ENCODE measurements at regions not wholly inside any gene's neighbourhood (a gene's known extent, or its start where the extent isn't known, plus 50 kb on each side); places are given as distances from the start of the nearest gene placed in this dataset.

GRCh38 chr9:115425601-115426000 is 307.6 kb upstream of the TNC start:
- no peak for TF ChIP-seq CTCF (IDR thresholded peaks at IDR 0.05; ENCODE audit: insufficient read depth, low read depth, low read length)
- no peak overlapping the region for H3K4me3 ChIP-seq (ENCODE audit: low read depth, low read length)
- no peak for DNase-seq (ENCODE audit: low read depth)
- no peaks in the 10 kb centered on the region for H3K36me3 ChIP-seq (ENCODE audit: control insufficient read depth, insufficient read depth, low read length)
- POLR2A ChIA-PET = interaction anchor here (0.7 kb wide), 1 partner anchor 13 kb away, joined by 5 read pairs; no protein-coding TSS in a partner anchor
- CTCF ChIA-PET = interaction anchor here (0.5 kb wide), 1 partner anchor 215 kb away, joined by 3 read pairs; no protein-coding TSS in a partner anchor
- no peaks in the 10 kb centered on the region for H3K27me3 ChIP-seq (ENCODE audit: control insufficient read depth, insufficient read depth, low read length)

DNA sequence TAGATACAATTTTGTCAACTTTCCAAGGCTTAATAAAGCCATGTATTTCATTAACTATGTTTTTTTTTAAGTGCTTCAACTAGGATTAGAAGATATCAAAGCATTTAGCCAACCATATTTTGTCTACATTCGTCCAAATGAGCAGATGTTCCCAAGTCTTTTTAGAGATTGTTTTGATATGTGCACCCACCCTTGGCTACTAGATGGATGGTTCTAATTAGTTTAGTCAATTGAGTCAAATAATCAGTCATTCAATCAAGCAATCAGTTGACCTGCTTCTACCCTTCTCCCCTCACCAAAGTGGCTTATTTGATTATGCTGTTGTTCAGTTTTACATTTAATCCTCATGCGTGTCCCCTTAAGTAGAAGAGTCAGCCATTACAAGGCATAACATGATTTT is 319.5 kb upstream of the TNC start:
- H3K4me3 ChIP-seq (ENCODE audit: low read depth, low read length) = no peak overlapping the region
- no peaks in the 10 kb centered on the region for H3K27me3 ChIP-seq (ENCODE audit: control insufficient read depth, insufficient read depth, low read length)
- no peak for DNase-seq (ENCODE audit: low read depth)
- ChIA-PET CTCF (no interaction called here), POLR2A (no interaction called here)
- TF ChIP-seq CTCF (IDR thresholded peaks at IDR 0.05; ENCODE audit: insufficient read depth, low read depth, low read length) = no peak
- H3K36me3 ChIP-seq (ENCODE audit: control insufficient read depth, insufficient read depth, low read length) = no peaks in the 10 kb centered on the region

DNA sequence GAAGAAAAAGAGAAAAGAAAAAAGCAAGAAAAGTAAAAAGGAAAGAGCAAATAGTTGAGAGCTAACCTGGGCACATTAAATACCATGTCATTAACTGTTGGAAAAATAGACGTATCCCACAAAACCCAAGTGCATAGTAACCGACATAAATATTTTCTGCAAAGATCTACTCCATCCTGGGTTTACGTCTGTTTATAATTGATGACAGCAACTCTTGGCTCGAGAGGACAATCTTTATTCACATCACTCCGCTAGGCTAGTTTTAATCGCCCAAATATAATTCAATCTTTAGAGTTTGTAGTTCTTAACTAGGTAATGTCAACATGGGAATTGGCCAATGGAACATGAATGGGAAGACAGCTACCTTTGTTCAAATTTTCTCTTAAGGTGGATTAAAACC is 321.7 kb upstream of the TNC start:
- DNase-seq (ENCODE audit: low read depth) = no peak
- CTCF ChIA-PET = interaction anchor here (1.3 kb wide), 1 partner anchor 14 kb away, joined by 3 read pairs; no protein-coding TSS in a partner anchor
- no peaks in the 10 kb centered on the region for H3K27me3 ChIP-seq (ENCODE audit: control insufficient read depth, insufficient read depth, low read length)
- no peak overlapping the region for H3K4me3 ChIP-seq (ENCODE audit: low read depth, low read length)
- no peak for TF ChIP-seq CTCF (IDR thresholded peaks at IDR 0.05; ENCODE audit: insufficient read depth, low read depth, low read length)
- POLR2A ChIA-PET = no interaction called here
- H3K36me3 ChIP-seq (ENCODE audit: control insufficient read depth, insufficient read depth, low read length) = no peaks in the 10 kb centered on the region

DNA sequence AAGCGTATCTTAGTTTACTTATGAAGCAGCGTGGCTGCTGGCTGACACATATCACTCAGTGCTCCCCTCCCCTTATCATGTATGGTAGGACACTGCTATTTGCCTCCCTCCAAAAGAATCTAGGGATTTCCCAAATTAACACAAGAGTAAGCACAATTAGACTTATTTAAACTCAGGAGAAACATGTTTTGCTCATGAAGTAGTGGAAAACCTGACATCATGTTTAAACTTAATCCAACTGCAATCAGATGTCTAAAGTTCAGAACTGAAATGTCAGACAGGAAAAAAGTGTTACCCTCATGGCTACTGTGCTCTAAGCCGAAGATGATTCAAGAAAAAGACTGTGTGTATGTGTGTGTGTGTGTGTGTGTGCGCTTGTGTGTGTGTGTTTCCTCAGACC is 324.1 kb upstream of the TNC start:
- POLR2A ChIA-PET = no interaction called here
- TF ChIP-seq CTCF (IDR thresholded peaks at IDR 0.05; ENCODE audit: insufficient read depth, low read depth, low read length) = no peak

DNA sequence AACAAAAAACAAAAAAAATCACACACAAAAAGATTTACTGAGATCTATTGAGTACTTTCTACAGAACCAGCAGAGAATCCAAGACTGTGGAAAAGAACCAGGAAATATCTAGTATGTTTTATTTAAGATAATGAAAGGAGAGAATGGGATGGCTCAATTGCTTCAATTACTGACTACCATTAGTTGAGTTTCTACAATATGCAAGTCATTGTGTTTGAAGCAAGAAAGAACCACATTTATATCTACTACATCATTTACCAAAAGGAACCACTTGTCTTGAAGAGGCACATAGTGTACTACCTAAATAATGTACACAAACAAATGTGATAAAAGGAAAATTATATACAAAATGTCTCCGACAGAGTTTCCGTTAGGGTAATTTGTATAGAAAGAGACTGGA is 325.9 kb upstream of the TNC start:
- no peaks in the 10 kb centered on the region for H3K27me3 ChIP-seq (ENCODE audit: control insufficient read depth, insufficient read depth, low read length)
- no peak overlapping the region for H3K4me3 ChIP-seq (ENCODE audit: low read depth, low read length)
- no peak for DNase-seq (ENCODE audit: low read depth)
- H3K36me3 ChIP-seq (ENCODE audit: control insufficient read depth, insufficient read depth, low read length) = no peaks in the 10 kb centered on the region
- no peak for TF ChIP-seq CTCF (IDR thresholded peaks at IDR 0.05; ENCODE audit: insufficient read depth, low read depth, low read length)
- ChIA-PET CTCF (no interaction called here), POLR2A (no interaction called here)

More for the DNA sequence above, 324.1 kb upstream of the TNC start:
- Histone ChIP-seq H3K36me3 (ENCODE audit: control insufficient read depth, insufficient read depth, low read length) (no peaks in the 10 kb centered on the region), H3K4me3 (ENCODE audit: low read depth, low read length) (no peak overlapping the region), H3K27me3 (ENCODE audit: control insufficient read depth, insufficient read depth, low read length) (no peaks in the 10 kb centered on the region)
- CTCF ChIA-PET = no interaction called here
- no peak for DNase-seq (ENCODE audit: low read depth)
